GM18502 (cell line): ENCODE measurements at regions not wholly inside any gene's neighbourhood (a gene's known extent, or its start where the extent isn't known, plus 50 kb on each side); places are given as distances from the start of the nearest gene placed in this dataset.
"Not testable (repeated sequence)": the region's sequence is repeated elsewhere in the genome, so short reads cannot be mapped to it uniquely, and the experiment has no call there.

Experiments used
- ATAC-seq: cut with Tn5 transposase; IDR thresholded peaks from one replicate; pipeline ENCODE4 v1.9.1; 2021; ENCODE audit warnings: mild to moderate bottlenecking; ENCODE audit not compliant: unreplicated experiment, poor library complexity

DNA sequence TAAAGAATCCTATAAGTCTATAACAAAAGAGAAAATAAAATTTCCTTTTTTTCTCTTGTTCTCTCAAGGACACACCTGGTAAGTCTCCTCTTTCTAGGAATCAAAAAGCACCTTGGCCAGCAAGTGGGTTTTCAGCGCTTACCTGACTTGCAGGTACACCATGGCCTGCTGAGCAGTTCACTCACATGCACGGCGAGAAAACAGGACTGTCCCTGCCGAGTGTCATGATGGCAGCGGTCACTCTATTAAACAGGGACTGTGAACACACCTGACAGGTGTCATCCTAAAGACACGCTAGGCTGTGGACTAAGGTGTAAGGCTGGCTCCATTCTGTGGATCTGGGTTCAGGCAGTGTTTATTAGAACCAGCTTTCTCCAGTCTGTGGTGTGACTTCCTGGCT, 170.2 kb downstream of the TEX29 start:
- ATAC-seq, result no peak

DNA sequence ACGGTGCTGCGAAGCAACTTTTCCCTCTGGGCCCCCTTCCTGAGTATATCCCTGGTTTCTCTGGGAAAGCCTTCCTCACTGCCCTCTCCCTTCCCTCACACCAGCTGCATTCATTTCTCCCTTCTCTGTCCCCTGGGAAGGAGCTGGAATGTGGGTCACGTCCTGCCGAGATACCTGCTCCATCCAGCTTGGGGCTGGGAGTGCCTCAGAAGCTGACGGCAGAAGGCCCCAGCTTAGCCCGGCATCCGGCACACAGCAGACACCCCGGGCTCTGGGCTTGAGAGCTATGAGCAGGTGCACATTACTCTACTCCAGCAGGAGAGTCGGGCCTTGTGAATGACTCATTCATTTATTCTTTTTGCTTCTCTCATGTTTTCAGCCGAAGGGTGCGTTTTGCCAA, 170.6 kb downstream of the TEX29 start:
- ATAC-seq, result no peak

DNA sequence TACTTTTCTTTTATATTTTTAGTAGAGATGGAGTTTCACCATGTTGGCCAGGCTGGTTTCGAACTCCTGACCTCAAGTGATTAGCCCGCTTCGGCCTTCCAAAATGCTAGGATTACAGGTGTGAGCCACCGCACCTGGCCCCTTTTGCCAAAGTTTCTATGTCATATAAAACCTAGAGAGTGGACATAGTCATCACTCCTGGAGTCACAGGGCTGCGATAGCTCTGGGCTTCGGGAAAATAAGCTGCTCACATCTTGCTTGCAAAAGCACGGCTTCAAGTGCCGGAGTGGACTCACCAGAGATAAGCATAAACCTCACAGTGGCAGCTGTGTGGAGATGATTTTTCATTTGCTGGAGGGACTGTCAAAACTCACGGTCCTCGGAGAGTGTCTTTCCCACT, 171.2 kb downstream of the TEX29 start:
- no peak for ATAC-seq

DNA sequence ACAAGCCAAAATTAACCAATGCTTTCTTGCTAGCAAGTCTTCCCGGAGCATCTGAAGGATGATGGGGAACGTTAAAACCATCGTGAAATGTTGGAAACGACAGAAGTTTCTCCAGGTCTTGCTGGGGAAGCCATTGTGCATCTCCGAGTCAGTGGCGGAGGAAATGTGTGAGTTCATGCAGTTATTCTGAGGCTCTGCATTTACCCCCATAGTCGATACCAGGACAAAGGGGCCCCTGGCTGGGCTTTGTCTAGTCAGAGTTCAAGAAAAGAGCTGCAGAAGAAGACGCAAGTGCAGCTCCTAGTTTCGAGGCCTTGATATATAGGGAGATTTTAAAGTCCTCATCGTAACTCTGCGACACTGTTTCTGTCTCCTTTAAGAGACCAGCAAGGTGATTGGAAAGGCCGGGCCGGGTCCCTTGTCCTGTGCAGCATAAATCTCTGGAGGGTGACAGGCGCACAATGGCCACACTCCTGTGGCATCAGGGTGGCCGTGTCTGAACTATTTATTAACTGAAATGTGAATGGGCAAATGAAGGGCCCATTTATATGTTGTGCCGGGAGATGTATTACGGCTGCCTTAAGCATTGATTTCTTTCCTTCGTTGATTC, 172.0 kb downstream of the TEX29 start:
- no peak for ATAC-seq

DNA sequence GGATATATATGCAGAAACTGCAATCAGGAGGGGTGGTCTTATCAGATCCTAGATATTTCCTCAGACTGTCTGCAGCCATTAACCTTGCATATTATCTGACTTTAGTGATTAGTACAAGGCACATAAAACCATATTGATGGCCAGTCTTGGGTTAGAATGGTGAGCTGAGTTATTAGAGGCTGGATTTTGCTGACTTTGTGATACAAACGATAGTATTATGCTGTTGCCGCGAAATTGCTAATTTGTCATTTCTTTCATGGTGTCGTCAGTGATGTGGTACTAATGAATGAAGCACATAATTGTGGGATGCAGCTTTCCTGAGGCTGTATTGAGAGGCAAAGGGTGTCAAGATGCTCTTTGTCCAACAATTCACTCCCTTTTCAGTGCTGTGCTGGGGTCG, 172.5 kb downstream of the TEX29 start:
- no peak for ATAC-seq

DNA sequence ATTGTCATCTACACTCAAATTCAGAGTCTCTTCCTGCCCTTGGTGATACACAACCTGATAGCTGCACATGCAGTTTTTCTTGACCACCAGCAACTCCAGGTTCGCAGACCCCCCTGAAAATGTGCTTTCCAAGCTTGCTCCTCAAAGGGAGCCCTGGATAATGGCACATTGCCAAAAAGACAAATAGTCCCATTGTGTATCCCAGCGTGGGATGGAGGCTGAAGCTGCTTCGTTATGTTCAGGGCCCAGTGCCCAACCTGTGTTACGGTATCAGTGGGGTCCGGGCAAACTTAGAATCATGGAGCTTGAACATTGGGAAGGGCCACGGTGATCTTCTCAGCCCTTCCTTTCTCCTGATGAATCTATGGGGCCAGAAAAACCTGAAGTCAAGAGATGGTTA, 173.0 kb downstream of the TEX29 start:
- ATAC-seq, result no peak

DNA sequence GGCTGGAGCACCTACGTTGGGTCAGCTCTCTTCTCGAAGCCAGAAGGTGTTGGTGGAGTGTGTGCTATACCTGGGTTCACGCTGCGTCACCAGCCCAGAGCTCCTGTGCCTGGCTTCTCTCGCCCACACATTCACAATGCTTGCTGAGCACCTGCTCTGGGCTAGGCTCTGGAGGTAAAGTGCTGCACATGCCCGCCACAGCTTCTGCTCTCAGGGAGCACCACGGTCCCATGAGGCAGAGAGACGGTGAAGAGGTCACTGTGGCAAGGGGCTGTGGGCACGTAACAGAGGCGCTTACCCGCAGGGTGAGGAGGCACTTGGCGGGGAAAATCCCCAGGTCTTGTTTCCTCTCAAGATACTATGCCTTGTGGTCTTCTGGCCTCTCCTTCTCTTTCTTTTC, 174.2 kb downstream of the TEX29 start:
- ATAC-seq, result no peak

DNA sequence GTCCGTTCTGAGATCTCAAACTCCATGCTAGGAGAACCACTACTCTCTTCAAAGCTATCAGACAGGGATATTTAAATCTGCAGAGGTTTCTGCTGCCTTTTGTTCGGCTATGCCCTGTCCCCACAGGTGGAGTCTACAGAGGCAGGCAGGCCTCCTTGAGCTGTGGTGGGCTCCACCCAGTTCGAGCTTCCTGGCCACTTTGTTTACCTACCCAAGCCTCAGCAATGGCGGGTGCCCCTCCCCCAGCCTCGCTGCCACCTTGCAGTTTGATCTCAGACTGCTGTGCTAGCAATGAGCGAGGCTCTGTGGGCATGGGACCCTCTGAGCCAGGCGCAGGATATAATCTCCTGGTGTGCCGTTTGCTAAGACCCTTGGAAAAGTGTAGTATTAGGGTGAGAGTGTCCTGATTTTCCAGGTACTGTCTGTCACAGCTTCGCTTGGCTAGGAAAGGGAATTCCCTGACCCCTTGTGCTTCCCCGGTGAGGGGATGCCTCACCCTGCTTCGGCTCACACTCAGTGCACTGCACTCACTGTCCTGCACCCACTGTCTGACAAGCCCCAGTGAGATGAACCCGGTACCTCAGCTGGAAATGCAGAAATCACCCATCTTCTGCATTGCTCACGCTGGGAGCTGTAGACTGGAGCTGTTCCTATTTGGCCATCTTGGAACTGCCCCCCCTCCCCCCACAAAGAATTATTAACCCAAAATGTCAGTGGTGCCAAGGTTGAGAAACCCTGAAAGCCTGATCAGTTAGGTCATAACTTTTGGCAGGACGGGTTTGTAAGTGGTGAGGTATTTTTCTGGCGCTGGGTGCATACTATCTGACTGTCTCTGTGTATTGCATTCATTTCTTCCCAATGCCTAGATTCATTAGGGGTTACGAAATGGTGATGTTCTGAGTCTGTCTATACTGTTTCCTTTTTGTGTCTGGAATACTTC, 181.4 kb downstream of the TEX29 start:
- ATAC-seq, result not testable (repeated sequence)

DNA sequence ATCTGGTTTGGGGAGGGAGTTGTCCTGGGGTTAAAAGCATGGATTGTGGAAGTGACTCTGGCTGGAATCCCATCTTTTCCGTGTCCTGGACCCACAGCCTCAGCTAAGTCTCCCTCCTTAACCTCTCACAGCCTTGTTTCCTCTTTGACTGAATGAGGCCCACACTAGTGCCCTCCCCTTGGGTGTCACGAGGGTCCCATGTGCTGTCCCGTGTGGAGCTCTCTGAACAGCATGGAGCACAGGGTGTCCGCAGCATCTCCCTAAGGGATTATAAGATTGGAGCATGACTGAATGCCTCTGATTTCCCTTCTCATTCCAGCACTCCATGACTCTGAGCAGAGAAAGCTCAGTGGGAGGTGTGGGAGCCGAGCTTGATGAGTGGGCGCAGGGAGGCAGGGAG, 182.5 kb downstream of the TEX29 start:
- ATAC-seq, result no peak

DNA sequence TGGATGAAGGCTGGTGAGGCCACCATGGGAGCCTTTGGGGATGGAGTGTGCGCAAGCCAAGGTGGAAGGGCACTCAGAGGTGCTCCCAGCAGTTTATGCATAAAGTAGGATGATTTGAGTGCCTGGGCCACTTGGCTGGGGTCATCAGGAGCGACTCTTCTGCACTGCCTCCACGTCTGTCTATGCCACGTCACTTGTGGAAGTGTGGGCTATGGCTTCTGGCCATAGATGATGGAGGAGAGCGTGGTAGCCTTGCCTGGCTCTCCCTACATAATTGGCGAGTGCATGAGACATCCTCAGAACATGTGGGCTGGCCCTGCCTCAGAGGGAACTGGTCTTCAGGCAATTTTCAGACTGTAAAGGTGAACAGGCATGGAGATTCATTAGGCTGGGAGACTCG, 182.9 kb downstream of the TEX29 start:
- ATAC-seq, result no peak

DNA sequence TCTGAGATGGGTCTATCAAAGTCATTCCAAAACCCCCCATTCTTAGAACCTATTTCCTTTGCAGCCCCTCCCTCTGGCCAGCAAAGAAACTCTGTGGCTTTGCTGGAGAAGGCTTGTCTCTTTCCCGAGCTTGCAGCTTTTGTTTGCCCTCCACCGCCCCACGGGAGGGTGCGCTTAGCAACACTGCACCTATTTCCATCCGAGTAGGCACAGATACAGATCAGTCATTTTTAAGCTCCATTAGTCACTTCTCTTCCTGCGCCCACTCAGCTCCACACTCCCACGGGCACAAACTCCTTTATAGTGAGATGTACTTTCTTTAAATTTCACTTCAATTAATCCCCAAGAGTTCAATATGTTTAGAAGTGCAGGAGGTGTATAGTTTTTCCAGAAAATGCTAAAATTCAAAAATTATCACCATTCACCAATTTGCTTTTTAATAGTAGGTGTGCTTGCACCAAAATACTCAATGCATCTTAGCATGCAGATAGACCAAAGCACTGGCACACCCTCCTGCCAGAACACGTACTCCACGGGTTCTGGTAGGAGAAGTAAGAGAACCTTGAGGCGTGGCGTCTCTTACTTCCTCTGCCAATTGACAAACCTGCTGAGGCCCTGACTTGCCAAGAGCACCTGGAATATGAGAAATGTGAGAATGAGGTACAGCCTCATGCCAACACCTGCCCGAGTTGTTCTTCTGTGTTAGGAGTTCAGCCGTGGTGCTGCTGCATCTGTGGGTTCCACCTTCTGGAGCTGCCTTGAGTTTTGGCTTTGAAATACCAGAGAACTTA, 183.7 kb downstream of the TEX29 start:
- no peak for ATAC-seq

DNA sequence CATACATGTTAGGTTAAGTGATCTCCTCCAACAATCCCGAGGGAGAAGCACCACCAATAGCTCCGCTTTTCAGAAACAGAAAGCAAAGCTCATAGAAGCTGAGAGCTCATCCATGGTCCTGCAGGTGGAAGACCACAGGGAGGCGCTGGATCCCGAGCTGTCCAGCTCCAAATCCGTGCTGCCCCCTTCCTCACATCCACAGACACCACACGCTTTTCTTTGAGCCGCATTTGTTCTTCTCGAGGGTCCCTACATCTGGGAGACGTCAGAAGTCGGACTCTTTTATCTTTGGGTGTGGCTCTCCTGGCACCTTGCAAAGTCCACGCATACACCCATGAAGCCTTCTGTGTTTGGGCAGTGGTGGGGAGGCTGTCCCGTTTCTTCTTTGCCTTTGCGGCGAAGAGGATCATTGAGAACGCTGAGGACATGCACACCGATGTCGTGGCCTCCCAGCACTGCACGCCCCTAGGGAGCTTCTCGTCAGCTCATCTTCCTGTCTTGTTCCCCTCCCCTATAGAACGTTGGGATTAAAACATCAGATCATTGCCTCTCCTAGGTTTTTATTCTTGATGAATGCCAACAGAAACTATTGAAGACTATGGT, 184.8 kb downstream of the TEX29 start:
- no peak for ATAC-seq

DNA sequence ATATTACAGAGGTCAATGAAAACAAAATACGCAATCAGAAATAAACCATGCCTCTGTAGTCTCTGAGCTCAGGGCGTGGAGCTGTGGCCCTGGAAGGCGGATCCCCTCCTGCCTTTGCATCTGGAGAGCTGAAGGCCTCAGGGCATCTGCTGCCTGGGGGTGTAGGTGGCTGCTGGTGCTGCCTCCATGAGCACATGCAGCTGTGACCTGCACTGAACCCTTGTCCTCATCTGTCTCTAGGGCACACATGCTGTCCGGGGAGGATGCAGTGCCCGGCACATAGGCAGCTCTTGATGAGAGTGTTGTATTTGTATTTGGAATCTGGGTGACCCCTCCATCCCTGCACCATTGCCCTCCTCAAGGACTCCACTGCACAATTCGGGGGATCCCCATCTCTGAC, 185.7 kb downstream of the TEX29 start:
- ATAC-seq, result no peak

DNA sequence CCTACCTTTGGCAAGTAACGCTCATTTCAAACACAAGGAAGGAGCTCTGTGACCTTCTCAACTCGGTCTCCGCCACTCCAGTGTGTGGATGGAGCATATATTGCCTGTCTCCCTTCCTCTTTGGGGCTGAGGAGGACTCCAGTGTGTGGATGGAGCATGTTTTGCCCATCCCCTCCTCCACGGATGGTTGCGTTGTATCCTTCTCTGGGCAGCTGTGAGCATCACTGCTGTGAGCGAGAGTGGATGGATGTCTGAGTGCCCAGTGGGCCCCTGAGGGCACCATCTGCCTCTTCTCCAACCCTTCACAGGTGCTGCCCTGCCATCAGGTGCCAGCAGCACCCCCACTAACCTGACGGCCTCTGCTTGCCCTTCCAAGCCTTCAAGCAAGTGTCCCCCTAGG, 186.2 kb downstream of the TEX29 start:
- ATAC-seq, result no peak

DNA sequence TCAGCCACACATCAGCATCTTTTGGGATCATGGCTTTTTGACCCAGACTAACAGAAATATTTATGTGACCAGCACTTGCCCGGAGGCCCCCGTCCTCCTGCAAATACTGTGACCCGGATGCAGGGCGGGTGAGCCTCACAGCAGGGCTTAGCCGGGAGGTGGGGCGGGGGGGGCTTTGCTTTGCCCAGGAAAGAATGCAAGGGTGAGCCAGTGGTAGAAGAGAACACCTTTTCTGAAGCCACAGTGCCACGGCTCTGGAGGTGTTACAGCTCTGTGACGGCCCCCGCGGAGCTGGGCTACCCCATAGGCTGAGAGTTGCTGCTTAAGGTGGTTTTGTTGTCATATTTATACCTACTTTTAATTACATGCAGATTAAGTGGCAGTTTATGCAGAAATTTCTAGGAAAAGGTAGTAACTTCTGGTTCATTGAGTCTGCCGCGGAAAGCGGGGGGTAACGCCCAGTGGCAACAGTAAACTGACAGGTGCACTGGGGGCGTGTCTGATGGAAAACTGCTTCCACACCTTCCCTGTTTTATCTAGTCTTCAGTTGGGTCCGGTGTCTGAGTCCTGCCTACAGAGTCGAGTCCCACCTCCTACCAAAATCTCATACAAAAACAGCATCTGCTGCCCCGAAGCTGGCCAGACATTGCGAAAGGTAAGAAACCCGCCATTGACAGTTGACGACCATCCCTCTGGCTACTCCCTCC, 187.9 kb downstream of the TEX29 start:
- ATAC-seq, result no peak

DNA sequence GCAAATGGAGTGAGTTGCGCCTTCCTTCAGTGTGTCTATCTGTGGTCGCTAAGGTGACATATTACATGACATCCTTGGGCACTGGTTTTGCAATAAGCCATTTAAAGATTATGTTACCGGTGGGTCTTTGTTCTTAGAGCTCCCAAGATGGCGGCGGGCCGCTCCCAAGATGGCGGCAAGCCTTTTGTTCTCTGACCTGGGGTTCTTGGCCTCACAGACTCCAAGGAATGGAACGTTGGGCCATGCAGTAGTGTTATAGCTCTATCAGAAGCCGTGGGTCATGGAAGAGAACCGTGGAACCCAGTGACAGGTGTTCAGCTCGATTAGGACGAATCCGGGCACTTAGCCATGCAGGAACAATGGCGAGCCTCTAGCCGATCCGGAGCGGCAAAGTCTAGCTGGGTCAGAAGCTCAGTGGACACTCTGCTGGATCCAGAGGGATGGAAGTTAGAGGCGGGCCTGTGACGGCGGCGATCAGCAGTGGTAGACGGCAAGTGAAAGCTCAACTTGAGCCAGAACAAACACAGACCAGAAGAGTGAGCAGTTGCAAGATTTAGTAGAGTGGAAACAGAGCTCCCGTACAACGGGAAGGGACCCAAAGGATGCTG, 188.6 kb downstream of the TEX29 start:
- no peak for ATAC-seq

DNA sequence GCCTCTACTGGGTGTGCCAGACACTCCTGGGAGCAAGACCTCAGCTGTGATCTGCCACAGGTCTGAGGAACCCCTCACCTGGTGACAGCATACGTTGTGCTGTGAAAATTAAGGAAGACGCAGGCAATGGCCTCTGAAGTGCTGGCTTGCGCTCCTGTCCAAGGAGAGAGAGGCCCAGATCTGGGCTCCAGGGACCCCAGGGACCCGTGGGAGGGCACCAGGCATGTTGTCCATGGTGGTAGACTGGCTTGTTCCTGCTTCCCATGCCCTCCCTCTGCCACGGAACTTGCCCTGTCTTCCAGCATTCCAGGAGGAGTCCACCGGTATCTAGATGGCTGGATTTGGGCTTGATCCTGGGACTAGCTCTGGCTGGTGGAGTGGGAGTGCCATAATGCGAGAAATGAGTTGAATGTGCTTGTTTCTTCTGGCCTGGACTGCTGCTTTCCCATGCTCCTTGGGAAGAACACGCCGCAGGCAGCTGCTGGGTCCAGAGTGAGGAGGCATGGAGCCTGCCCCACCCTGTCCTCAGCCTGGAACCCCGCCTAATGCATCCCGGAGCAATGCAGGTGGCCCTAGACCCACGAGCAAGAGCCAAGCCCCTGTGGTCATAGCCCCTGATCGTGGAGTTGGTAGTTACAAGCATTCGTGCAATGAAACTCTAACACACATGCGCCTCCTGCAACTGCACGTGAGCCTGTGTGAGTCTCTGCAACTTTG, 190.2 kb downstream of the TEX29 start:
- ATAC-seq, result no peak

DNA sequence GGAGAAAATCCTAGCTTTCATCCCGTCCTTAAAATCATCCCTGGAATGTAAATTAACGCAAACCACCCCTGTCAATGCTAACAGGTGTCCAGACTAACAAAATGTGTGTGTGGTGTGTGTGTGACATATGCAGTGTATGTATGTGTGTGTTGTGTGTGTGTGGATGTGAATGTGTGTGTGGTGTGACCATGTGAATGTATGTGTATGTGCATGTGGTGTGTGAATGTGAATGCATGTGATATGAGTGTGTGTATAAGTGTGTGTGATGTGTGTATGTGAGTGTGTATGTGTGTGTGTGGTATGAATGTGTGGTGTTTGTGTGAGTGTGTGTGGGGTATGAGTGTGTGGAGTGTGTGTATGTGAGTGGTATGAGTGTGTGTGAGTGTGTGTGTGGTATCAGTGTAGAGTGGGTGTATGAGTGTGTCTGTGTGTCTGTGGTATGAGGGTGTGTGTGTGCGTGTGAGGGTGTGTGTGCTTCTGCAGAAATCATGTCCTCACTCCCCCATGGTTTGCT, 190.8 kb downstream of the TEX29 start:
- no peak for ATAC-seq
